ENCODE measurements at regions not wholly inside any gene's neighbourhood (a gene's known extent, or its start where the extent isn't known, plus 50 kb on each side); places are given as distances from the start of the nearest gene placed in this dataset.

DNA sequence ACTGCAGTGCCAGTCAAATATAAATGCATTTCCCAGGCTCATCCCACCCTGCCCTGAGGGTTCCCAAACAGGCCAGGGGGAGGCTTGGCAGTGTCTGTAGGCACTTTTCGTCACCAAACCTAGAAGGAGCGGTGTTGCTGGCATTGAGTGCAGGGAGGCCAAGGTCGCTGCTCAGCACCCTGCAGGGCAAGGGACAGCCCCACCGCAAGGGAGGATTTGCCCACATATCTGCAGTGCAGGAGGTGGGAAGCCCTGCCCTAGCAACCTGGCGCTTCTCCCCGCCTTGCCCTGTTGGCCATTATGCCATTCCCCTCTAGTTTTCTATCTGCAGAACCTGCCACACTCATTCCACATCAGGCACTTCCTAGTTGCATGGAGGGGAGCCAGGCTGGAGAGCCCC, 327.8 kb upstream of the ADCY2 start:
- ATAC-seq, result no peak

GRCh38 chr5:7068899-7069298, 327.0 kb upstream of the ADCY2 start:
- no peak for TF ChIP-seq SNAI2 (CRISPR knock-in tag; IDR thresholded peaks at IDR 0.05)
- no peak for TF ChIP-seq OSR1 (CRISPR knock-in tag; IDR thresholded peaks at IDR 0.05)
- no peak for TF ChIP-seq ZNF8 (CRISPR knock-in tag; IDR thresholded peaks at IDR 0.05)
- no peak for TF ChIP-seq ZNF70 (CRISPR knock-in tag; IDR thresholded peaks at IDR 0.05)
- TF ChIP-seq RARB (CRISPR knock-in tag; IDR thresholded peaks at IDR 0.05), result no peak
- no peak for TF ChIP-seq ISL1 (CRISPR knock-in tag; IDR thresholded peaks at IDR 0.05)
- TF ChIP-seq ZFP3 (CRISPR knock-in tag; IDR thresholded peaks at IDR 0.05), result no peak
- ATAC-seq, result no peak

More for the DNA sequence above, 327.8 kb upstream of the ADCY2 start:
- TF ChIP-seq, protein P1, sequence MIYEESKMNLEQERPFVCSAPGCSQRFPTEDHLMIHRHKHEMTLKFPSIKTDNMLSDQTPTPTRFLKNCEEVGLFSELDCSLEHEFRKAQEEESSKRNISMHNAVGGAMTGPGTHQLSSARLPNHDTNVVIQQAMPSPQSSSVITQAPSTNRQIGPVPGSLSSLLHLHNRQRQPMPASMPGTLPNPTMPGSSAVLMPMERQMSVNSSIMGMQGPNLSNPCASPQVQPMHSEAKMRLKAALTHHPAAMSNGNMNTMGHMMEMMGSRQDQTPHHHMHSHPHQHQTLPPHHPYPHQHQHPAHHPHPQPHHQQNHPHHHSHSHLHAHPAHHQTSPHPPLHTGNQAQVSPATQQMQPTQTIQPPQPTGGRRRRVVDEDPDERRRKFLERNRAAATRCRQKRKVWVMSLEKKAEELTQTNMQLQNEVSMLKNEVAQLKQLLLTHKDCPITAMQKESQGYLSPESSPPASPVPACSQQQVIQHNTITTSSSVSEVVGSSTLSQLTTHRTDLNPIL (CRISPR knock-in tag; IDR thresholded peaks at IDR 0.05; ENCODE audit: low read depth), result no peak
- no peak for TF ChIP-seq ZNF565 (CRISPR knock-in tag; conservative IDR thresholded peaks at IDR 0.05; ENCODE audit: low read depth)
- TF ChIP-seq PPARA (CRISPR knock-in tag; IDR thresholded peaks at IDR 0.05; ENCODE audit: borderline replicate concordance), result no peak
- no peak for TF ChIP-seq TSHZ2 (CRISPR knock-in tag; IDR thresholded peaks at IDR 0.05)
- TF ChIP-seq ZC3H10 (CRISPR knock-in tag; IDR thresholded peaks at IDR 0.05), result no peak
- no peak for TF ChIP-seq OSR1 (CRISPR knock-in tag; IDR thresholded peaks at IDR 0.05)
- no peak for TF ChIP-seq RARB (CRISPR knock-in tag; IDR thresholded peaks at IDR 0.05)
- TF ChIP-seq SNAI2 (CRISPR knock-in tag; IDR thresholded peaks at IDR 0.05), result no peak
- TF ChIP-seq TOX (CRISPR knock-in tag; IDR thresholded peaks at IDR 0.05; ENCODE audit: borderline replicate concordance), result no peak
- no peak for TF ChIP-seq GLIS3 (CRISPR knock-in tag; IDR thresholded peaks at IDR 0.05)
- TF ChIP-seq CSDC2 (CRISPR knock-in tag; IDR thresholded peaks at IDR 0.05), result no peak
- TF ChIP-seq, protein P2, sequence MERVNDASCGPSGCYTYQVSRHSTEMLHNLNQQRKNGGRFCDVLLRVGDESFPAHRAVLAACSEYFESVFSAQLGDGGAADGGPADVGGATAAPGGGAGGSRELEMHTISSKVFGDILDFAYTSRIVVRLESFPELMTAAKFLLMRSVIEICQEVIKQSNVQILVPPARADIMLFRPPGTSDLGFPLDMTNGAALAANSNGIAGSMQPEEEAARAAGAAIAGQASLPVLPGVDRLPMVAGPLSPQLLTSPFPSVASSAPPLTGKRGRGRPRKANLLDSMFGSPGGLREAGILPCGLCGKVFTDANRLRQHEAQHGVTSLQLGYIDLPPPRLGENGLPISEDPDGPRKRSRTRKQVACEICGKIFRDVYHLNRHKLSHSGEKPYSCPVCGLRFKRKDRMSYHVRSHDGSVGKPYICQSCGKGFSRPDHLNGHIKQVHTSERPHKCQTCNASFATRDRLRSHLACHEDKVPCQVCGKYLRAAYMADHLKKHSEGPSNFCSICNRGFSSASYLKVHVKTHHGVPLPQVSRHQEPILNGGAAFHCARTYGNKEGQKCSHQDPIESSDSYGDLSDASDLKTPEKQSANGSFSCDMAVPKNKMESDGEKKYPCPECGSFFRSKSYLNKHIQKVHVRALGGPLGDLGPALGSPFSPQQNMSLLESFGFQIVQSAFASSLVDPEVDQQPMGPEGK (CRISPR knock-in tag; IDR thresholded peaks at IDR 0.05; ENCODE audit: borderline replicate concordance), result no peak
- TF ChIP-seq ZFP30 (CRISPR knock-in tag; IDR thresholded peaks at IDR 0.05), result no peak
- no peak for TF ChIP-seq TCF4 (CRISPR knock-in tag; IDR thresholded peaks at IDR 0.05; ENCODE audit: borderline replicate concordance)

GRCh38 chr5:7072188-7072587, 323.8 kb upstream of the ADCY2 start:
- no peak for ATAC-seq

DNA sequence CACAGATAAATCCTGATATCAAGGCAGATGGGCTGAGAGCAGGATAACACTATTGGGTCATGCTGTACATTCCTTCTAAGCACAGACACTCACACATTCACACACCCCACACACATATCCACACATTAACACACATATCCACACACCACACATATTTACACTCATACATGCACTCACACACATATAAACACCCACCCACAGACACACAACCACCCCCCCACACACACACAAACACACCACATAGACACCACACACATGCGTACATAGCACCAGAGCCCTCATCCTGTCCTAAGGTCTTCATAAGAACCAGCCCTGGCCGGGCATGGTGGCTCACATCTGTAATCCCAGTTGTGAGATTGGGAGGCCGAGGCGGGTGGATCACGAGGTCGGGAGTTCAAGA, 322.3 kb upstream of the ADCY2 start:
- no peak for ATAC-seq
- no peak for TF ChIP-seq RARB (CRISPR knock-in tag; IDR thresholded peaks at IDR 0.05)
- no peak for TF ChIP-seq TSHZ2 (CRISPR knock-in tag; IDR thresholded peaks at IDR 0.05)
- TF ChIP-seq GLIS3 (CRISPR knock-in tag; IDR thresholded peaks at IDR 0.05), result no peak
- no peak for TF ChIP-seq ZNF565 (CRISPR knock-in tag; conservative IDR thresholded peaks at IDR 0.05; ENCODE audit: low read depth)
- no peak for TF ChIP-seq TOX (CRISPR knock-in tag; IDR thresholded peaks at IDR 0.05; ENCODE audit: borderline replicate concordance)
- TF ChIP-seq OSR1 (CRISPR knock-in tag; IDR thresholded peaks at IDR 0.05), result no peak
- no peak for TF ChIP-seq ISL1 (CRISPR knock-in tag; IDR thresholded peaks at IDR 0.05)
- TF ChIP-seq, protein P3, sequence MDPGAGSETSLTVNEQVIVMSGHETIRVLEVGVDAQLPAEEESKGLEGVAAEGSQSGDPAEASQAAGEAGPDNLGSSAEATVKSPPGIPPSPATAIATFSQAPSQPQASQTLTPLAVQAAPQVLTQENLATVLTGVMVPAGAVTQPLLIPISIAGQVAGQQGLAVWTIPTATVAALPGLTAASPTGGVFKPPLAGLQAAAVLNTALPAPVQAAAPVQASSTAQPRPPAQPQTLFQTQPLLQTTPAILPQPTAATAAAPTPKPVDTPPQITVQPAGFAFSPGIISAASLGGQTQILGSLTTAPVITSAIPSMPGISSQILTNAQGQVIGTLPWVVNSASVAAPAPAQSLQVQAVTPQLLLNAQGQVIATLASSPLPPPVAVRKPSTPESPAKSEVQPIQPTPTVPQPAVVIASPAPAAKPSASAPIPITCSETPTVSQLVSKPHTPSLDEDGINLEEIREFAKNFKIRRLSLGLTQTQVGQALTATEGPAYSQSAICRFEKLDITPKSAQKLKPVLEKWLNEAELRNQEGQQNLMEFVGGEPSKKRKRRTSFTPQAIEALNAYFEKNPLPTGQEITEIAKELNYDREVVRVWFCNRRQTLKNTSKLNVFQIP (CRISPR knock-in tag; IDR thresholded peaks at IDR 0.05; ENCODE audit: borderline replicate concordance, low read depth), result no peak
- TF ChIP-seq ESRRG (CRISPR knock-in tag; IDR thresholded peaks at IDR 0.05), result no peak

More at GRCh38 chr5:7072188-7072587, 323.8 kb upstream of the ADCY2 start:
- TF ChIP-seq PPARA (CRISPR knock-in tag; IDR thresholded peaks at IDR 0.05; ENCODE audit: borderline replicate concordance), result no peak
- TF ChIP-seq TCF4 (CRISPR knock-in tag; IDR thresholded peaks at IDR 0.05; ENCODE audit: borderline replicate concordance), result no peak
- TF ChIP-seq CSRNP3 (CRISPR knock-in tag; IDR thresholded peaks at IDR 0.05), result no peak
